Activated CD4-positive, alpha-beta T cell treated with anti-CD3 and anti-CD28 coated beads, Interleukin-2, Interleukin-6, amounts not matched to agents 100 ng/mL and 50 ng/mL, durations not matched to agents 16 hours and 8 hours (primary cell): ENCODE measurements at regions not wholly inside any gene's neighbourhood (a gene's known extent, or its start where the extent isn't known, plus 50 kb on each side); places are given as distances from the start of the nearest gene placed in this dataset.

Source experiments
- DNase-seq: peaks from one replicate; pipeline ENCODE4 v3.0.0-alpha.2; 2020

- DNase-seq, result peak; percentile 9
Observed at GRCh38 chr4:54547299-54548097, 110.3 kb upstream of the KIT start.

GRCh38 chr4:54548098-54548620 is 109.6 kb upstream of the KIT start:
- DNase-seq, result peak; percentile 4

GRCh38 chr4:54548831-54549460 is 108.8 kb upstream of the KIT start:
- DNase-seq, result no peak

- no peak for DNase-seq
Observed at GRCh38 chr4:54550395-54551171, 107.2 kb upstream of the KIT start.

GRCh38 chr4:54553001-54553400 is 104.8 kb upstream of the KIT start:
- no peak for DNase-seq

- DNase-seq, result no peak
Observed at GRCh38 chr4:54554339-54554990, 103.3 kb upstream of the KIT start.

GRCh38 chr4:54556051-54556450 is 101.7 kb upstream of the KIT start:
- no peak for DNase-seq

GRCh38 chr4:54556587-54556986 is 101.2 kb upstream of the KIT start:
- no peak for DNase-seq

- no peak for DNase-seq
Observed at GRCh38 chr4:54558889-54559677, 98.7 kb upstream of the KIT start.

GRCh38 chr4:54560513-54560912 is 97.2 kb upstream of the KIT start:
- no peak for DNase-seq

GRCh38 chr4:54561940-54562339 is 95.8 kb upstream of the KIT start:
- DNase-seq, result no peak

- DNase-seq, result no peak
Observed at GRCh38 chr4:54566608-54567007, 91.1 kb upstream of the KIT start.

GRCh38 chr4:54567327-54567726 is 90.4 kb upstream of the KIT start:
- no peak for DNase-seq

GRCh38 chr4:54568184-54568583 is 89.6 kb upstream of the KIT start:
- DNase-seq, result no peak

GRCh38 chr4:54570822-54571221 is 86.9 kb upstream of the KIT start:
- no peak for DNase-seq

GRCh38 chr4:54571293-54572151 is 86.2 kb upstream of the KIT start:
- no peak for DNase-seq

- DNase-seq, result no peak
Observed at GRCh38 chr4:54572152-54572542, 85.6 kb upstream of the KIT start.

- DNase-seq, result no peak
Observed at GRCh38 chr4:54574500-54574899, 83.3 kb upstream of the KIT start.

GRCh38 chr4:54575919-54576318 is 81.8 kb upstream of the KIT start:
- no peak for DNase-seq

- no peak for DNase-seq
Observed at GRCh38 chr4:54581807-54582206, 76.0 kb upstream of the KIT start.

- no peak for DNase-seq
Observed at GRCh38 chr4:54585321-54586000, 72.3 kb upstream of the KIT start.
